ENCODE measurements at regions not wholly inside any gene's neighbourhood (a gene's known extent, or its start where the extent isn't known, plus 50 kb on each side); places are given as distances from the start of the nearest gene placed in this dataset.

GRCh38 chr6:144840619-144841018 lies 555.5 kb downstream of the UTRN start:
- H3K36me3 Mint-ChIP-seq = peaks cover 29% of the 10 kb centered on the region
- no peaks in the 10 kb centered on the region for H3K9me3 Mint-ChIP-seq
- no peak overlapping the region for H3K27ac Mint-ChIP-seq
- no peak overlapping the region for H3K4me3 Mint-ChIP-seq
- H3K4me1 Mint-ChIP-seq = peaks cover 11% of the 10 kb centered on the region
- no peaks in the 10 kb centered on the region for H3K27me3 Mint-ChIP-seq (ENCODE audit: low read depth)
- no peak for TF ChIP-seq CTCF (IDR thresholded peaks at IDR 0.05; ENCODE audit: unreplicated experiment)
- no peak for DNase-seq (ENCODE audit: low spot score in 2 of 2, unreplicated experiment in 2 of 2)

- peaks cover 33% of the 10 kb centered on the region for H3K4me1 Mint-ChIP-seq
- no peak overlapping the region for H3K4me3 Mint-ChIP-seq
These were observed 558.6 kb downstream of the UTRN start for GRCh38 chr6:144843701-144844100.

DNA sequence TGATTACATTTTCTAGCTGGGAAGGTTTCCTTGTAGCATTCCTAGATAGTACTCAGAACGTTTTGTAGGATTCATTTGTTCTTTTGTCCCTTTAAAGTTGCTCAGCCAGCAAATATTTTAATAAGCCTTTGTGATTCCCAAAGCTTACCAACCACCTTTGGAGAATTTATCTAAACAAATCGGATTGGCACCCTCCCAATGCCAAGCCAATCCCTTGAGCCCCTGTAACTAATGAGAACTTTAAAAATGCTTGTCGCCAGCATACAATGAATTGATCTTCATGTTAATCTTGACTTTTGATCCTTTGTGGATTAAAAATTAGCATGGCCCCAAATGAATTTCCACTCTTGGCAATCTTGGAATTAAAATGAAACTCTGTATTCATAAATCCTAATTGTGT lies 559.5 kb downstream of the UTRN start:
- H3K27ac Mint-ChIP-seq = no peak overlapping the region
- peaks cover 33% of the 10 kb centered on the region for H3K4me1 Mint-ChIP-seq
- H3K36me3 Mint-ChIP-seq = peaks cover 21% of the 10 kb centered on the region

More at GRCh38 chr6:144843701-144844100, 558.6 kb downstream of the UTRN start:
- Mint-ChIP-seq H3K27ac (no peak overlapping the region), H3K27me3 (ENCODE audit: low read depth) (no peaks in the 10 kb centered on the region), H3K36me3 (peaks cover 14% of the 10 kb centered on the region), H3K9me3 (no peaks in the 10 kb centered on the region)
- DNase-seq (ENCODE audit: low spot score in 2 of 2, unreplicated experiment in 2 of 2) = no peak
- TF ChIP-seq CTCF (IDR thresholded peaks at IDR 0.05; ENCODE audit: unreplicated experiment) = no peak

GRCh38 chr6:144845186-144845585 lies 560.1 kb downstream of the UTRN start:
- Mint-ChIP-seq H3K4me1 (peaks cover 33% of the 10 kb centered on the region), H3K27ac (no peak overlapping the region), H3K36me3 (peaks cover 26% of the 10 kb centered on the region), H3K27me3 (ENCODE audit: low read depth) (no peaks in the 10 kb centered on the region), H3K9me3 (no peaks in the 10 kb centered on the region), H3K4me3 (no peak overlapping the region)
- no peak for TF ChIP-seq CTCF (IDR thresholded peaks at IDR 0.05; ENCODE audit: unreplicated experiment)
- no peak for DNase-seq (ENCODE audit: low spot score in 2 of 2, unreplicated experiment in 2 of 2)

More for the DNA sequence above, 559.5 kb downstream of the UTRN start:
- Mint-ChIP-seq H3K4me3 (no peak overlapping the region), H3K27me3 (ENCODE audit: low read depth) (no peaks in the 10 kb centered on the region), H3K9me3 (no peaks in the 10 kb centered on the region)
- DNase-seq (ENCODE audit: low spot score in 2 of 2, unreplicated experiment in 2 of 2) = no peak
- TF ChIP-seq CTCF (IDR thresholded peaks at IDR 0.05; ENCODE audit: unreplicated experiment) = no peak

DNA sequence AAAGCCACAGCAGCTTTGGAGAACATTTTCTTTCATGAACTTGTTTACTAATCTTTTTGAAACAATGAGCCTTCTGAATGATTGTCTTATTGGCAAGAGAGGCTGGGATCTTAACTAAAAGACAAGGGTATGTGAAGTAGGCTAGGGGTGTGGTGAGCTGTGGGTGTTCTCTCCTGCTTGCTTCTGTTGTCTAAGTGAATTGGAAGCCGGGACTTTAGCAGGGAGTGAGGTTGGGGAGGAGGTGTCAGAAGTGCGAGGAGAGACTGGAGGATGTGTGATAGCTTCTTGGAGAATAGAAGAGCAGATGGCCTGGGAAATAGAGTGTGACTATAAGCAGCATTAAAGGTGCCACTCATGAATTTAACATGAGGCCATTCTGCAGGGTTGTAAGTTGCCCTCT lies 562.8 kb downstream of the UTRN start:
- DNase-seq (ENCODE audit: low spot score in 2 of 2, unreplicated experiment in 2 of 2) = no peak
- peak overlapping the region; percentile 18 for H3K27ac Mint-ChIP-seq
- H3K4me3 Mint-ChIP-seq = no peak overlapping the region

More for the DNA sequence above, 562.8 kb downstream of the UTRN start:
- H3K27me3 Mint-ChIP-seq (ENCODE audit: low read depth) = no peaks in the 10 kb centered on the region
- peaks cover 30% of the 10 kb centered on the region for H3K36me3 Mint-ChIP-seq
- H3K4me1 Mint-ChIP-seq = peaks cover 33% of the 10 kb centered on the region
- no peaks in the 10 kb centered on the region for H3K9me3 Mint-ChIP-seq
- no peak for TF ChIP-seq CTCF (IDR thresholded peaks at IDR 0.05; ENCODE audit: unreplicated experiment)
